AG04449 (cell line): ENCODE measurements at regions not wholly inside any gene's neighbourhood (a gene's known extent, or its start where the extent isn't known, plus 50 kb on each side); places are given as distances from the start of the nearest gene placed in this dataset.

ENCODE experiments used
- CTCF ChIA-PET: fragments of 350-600 bp; formaldehyde crosslinking; extraction: SDS; loops from one replicate; lab custom pipeline; 2021; ENCODE audit warnings: antibody characterized with exemption; lab: Yijun Ruan, JAX
- POLR2A ChIA-PET: fragments of 400-600, 350-600 bp; formaldehyde crosslinking; extraction: SDS; loops from one replicate; lab custom pipeline; 2020; ENCODE audit warnings: antibody characterized with exemption, inconsistent platforms; lab: Yijun Ruan, JAX
- DNase-seq: peaks from one replicate; pipeline ENCODE4 v3.0.0-alpha.2; 2010; ENCODE audit warnings: low read depth, low spot score
- H3K4me3 ChIP-seq: 2 replicates; pipeline ENCODE4 v1.5.1; 2011; ENCODE audit warnings: low read depth, mild to moderate bottlenecking, control low read depth, low read length
- CTCF ChIP-seq: IDR thresholded peaks from one replicate; pipeline ENCODE4 v1.5.1; 2011; ENCODE audit warnings: mild to moderate bottlenecking, moderate library complexity, low read length, control low read depth, inconsistent platforms; ENCODE audit not compliant: insufficient read depth; ENCODE audit errors: missing control alignments

GRCh38 chr3:4138786-4139431 is 164.3 kb upstream of the SETMAR start:
- DNase-seq = no peak
- CTCF ChIA-PET = no interaction called here
- POLR2A ChIA-PET = no interaction called here
- TF ChIP-seq CTCF = no peak
- no peak overlapping the region for H3K4me3 ChIP-seq

DNA sequence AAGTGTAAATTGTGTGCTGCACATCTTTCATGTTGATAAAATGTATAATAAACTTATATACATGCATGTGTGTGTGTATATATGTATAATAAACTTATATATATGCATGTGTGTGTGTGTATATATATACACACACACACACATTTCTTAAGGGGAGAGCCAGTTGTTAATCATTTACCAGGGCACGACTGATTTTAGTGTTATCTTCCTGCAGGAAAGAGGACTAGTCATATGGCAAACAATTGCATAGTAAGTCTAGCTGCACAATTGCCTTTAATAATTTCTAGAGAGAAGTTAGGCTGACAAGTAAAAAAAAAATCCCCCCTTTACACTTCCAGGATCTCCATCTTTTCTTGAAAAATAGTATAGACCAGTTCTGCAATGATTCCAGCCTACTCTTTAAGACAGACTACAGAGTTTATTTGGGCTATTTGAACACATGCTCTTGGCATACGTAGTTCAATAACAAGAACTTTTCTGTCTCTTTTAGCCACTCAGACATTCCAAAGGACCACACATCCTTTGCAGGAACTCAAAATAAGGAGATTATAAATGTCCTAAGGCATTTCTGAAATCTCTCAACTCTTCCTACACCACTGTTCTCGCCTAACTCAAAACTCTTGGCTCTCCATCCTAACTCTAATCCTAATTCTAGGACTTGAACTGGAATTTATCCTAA is 163.6 kb upstream of the SETMAR start:
- no peak overlapping the region for H3K4me3 ChIP-seq
- CTCF ChIA-PET = no interaction called here
- TF ChIP-seq CTCF = no peak
- no peak for DNase-seq
- POLR2A ChIA-PET = no interaction called here

DNA sequence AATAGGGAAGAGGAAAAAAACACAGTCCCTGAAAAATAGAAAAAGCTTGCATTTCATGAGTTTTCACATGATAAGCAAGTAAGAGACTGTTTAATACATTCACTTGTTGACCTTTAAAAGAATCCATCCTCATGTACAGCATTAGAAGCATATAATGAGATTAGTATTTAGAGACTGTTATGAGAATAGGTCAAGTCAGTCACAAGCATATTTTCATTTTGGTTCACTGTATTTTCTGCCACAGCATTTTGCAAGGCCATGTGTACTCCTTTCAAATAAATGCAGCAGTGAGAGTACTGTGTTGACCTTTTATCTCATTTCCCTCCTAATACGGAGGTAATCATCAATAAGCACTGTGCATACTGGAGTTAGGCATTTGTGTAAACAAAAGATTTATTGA is 162.2 kb upstream of the SETMAR start:
- ChIA-PET POLR2A (no interaction called here), CTCF (no interaction called here)
- no peak overlapping the region for H3K4me3 ChIP-seq
- DNase-seq = no peak
- TF ChIP-seq CTCF = no peak

DNA sequence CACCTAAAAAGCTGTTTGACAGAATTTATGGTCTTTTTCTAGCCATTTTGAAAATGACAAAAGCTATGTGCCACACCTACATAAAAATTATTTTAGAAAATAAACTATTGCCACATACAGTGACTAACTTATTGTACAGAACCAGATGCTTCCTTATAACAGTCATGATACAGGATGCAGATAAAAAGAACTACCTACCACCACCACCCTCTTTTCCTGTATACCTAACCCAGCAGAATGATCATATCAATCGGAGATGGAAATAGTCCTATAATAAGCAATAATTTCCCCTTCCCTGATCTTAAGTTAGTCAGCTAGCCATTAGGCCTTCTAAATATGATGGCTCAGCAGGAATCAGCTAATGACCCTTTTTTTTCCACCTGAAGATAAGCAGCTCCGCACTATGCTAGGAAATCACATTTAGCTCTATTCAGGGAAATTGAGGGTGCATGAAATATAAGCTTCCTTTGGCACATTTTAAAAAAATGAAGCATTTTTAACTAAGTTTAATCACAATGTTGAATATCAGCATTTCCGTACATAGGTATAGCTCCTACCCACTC is 155.5 kb upstream of the SETMAR start:
- POLR2A ChIA-PET = no interaction called here
- CTCF ChIA-PET = no interaction called here
- DNase-seq = no peak
- TF ChIP-seq CTCF = no peak
- H3K4me3 ChIP-seq = no peak overlapping the region

GRCh38 chr3:4149296-4149695 is 153.9 kb upstream of the SETMAR start:
- ChIA-PET CTCF (no interaction called here), POLR2A (no interaction called here)
- DNase-seq = no peak
- TF ChIP-seq CTCF = no peak
- H3K4me3 ChIP-seq = no peak overlapping the region

DNA sequence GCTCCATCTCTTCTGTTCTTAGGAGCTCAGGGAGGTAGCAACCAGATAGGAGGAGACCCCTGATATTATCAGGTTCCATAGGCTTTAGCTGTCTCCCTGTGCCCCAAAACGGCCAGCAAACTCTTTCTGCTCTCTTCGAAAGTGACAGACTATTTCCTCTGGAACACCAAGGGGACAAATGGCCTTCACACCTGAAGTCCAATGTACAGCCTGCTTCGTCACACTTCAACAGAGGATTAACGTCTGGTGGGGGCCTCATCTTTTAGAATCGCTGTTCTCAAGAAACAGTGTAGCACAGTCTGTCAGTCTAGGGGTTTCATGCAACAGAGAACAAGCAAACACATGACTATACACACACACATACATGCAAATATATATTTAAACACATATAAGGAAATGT is 152.4 kb upstream of the SETMAR start:
- H3K4me3 ChIP-seq = no peak overlapping the region
- CTCF ChIA-PET = no interaction called here
- POLR2A ChIA-PET = no interaction called here
- DNase-seq = no peak
- TF ChIP-seq CTCF = no peak
